IMR-90 (cell line): ENCODE measurements at regions not wholly inside any gene's neighbourhood (a gene's known extent, or its start where the extent isn't known, plus 50 kb on each side); places are given as distances from the start of the nearest gene placed in this dataset.
A peak's percentile ranks its signal among the peaks of the same experiment; 100 is the strongest.

Experiments used
- ATAC-seq: fragments of 200-7000 bp; cut with Tn5 transposase; 2 replicates; pipeline ENCODE4 v1.9.1; 2020; ENCODE audit warnings: low read depth, mild to moderate bottlenecking, moderate library complexity
- BruUV-seq: library from RNA; stranded (reverse); fragments of 400-500 nt; replicated peaks from 2 replicates; lab custom pipeline; 2021; lab: Mats Ljungman, UMichigan
- CTCF ChIA-PET: fragments of 300-600 bp; formaldehyde crosslinking; extraction: SDS; loops from one replicate; lab custom pipeline; 2021; ENCODE audit warnings: antibody characterized with exemption; lab: Yijun Ruan, JAX
- POLR2A ChIA-PET: fragments of 300-600 bp; sonication (Branson Sonifier 250); formaldehyde crosslinking; loops from one replicate; lab custom pipeline; 2022; ENCODE audit warnings: antibody characterized with exemption; ENCODE audit not compliant: unreplicated experiment; lab: Charles Lee
- DNase-seq: peaks from one replicate; pipeline ENCODE4 v3.0.0; 2013
- H2AFZ ChIP-seq: replicated peaks from 2 replicates; pipeline ENCODE3; 2013; ENCODE audit warnings: low read length, mild to moderate bottlenecking; ENCODE audit not compliant: poor library complexity
- H2AK5ac ChIP-seq: 2 replicates; pipeline ENCODE4 v1.6.1; 2013; ENCODE audit warnings: low read depth, low read length, inconsistent platforms
- H2AK9ac ChIP-seq: replicated peaks from 2 replicates; pipeline ENCODE3; 2013; ENCODE audit warnings: mild to moderate bottlenecking, low read depth, low read length, moderate library complexity; ENCODE audit not compliant: poor library complexity
- H2BK120ac ChIP-seq: 2 replicates; pipeline ENCODE4 v1.6.1; 2013; ENCODE audit warnings: low read depth, low read length, inconsistent platforms
- H2BK15ac ChIP-seq: 3 replicates; pipeline ENCODE4 v1.6.1; 2013; ENCODE audit warnings: low read depth, low read length, inconsistent platforms
- H2BK20ac ChIP-seq: 2 replicates; pipeline ENCODE4 v1.6.1; 2013; ENCODE audit warnings: low read depth, mild to moderate bottlenecking, inconsistent platforms, low read length, moderate library complexity
- H2BK5ac ChIP-seq: 2 replicates; pipeline ENCODE4 v1.6.1; 2013; ENCODE audit warnings: mild to moderate bottlenecking, low read depth, low read length, inconsistent platforms; ENCODE audit not compliant: poor library complexity, severe bottlenecking
- H3K14ac ChIP-seq: replicated peaks from 2 replicates; pipeline ENCODE4 v1.6.1; 2013; ENCODE audit warnings: low read depth, low read length, inconsistent platforms
- H3K18ac ChIP-seq: 2 replicates; pipeline ENCODE4 v1.6.1; 2013; ENCODE audit warnings: low read depth, low read length, control low read depth
- H3K23ac ChIP-seq: 2 replicates; pipeline ENCODE4 v1.6.1; 2013; ENCODE audit warnings: low read depth, low read length, inconsistent platforms
- H3K27ac ChIP-seq: 2 replicates; pipeline ENCODE4 v1.5.1; 2013; ENCODE audit warnings: mild to moderate bottlenecking, control low read depth, low read length; ENCODE audit not compliant: insufficient read depth
- H3K27me3 ChIP-seq: 2 replicates; pipeline ENCODE4 v1.6.1; 2013; ENCODE audit warnings: low read length; ENCODE audit not compliant: control insufficient read depth, insufficient read depth
- H3K36me3 ChIP-seq: 2 replicates; pipeline ENCODE4 v1.6.1; 2013; ENCODE audit warnings: low read length, mixed read lengths; ENCODE audit not compliant: control insufficient read depth, insufficient read depth
- H3K4ac ChIP-seq: 2 replicates; pipeline ENCODE4 v1.6.1; 2013; ENCODE audit warnings: low read depth, low read length, inconsistent platforms
- H3K4me1 ChIP-seq: 2 replicates; pipeline ENCODE4 v1.6.1; 2013; ENCODE audit warnings: low read length, mixed read lengths; ENCODE audit not compliant: control insufficient read depth, insufficient read depth
- H3K4me2 ChIP-seq: 2 replicates; pipeline ENCODE4 v1.6.1; 2013; ENCODE audit warnings: low read depth, mild to moderate bottlenecking, control low read depth, low read length, moderate library complexity
- H3K4me3 ChIP-seq: 2 replicates; pipeline ENCODE4 v1.5.1; 2013; ENCODE audit warnings: low read depth, mild to moderate bottlenecking, control low read depth, low read length, moderate library complexity; ENCODE audit not compliant: insufficient read depth
- H3K56ac ChIP-seq: 2 replicates; pipeline ENCODE4 v1.6.1; 2013; ENCODE audit warnings: low read length, inconsistent platforms; ENCODE audit not compliant: insufficient read depth; ENCODE audit errors: extremely low read depth
- H3K79me1 ChIP-seq, 2 experiments: 2 replicates each; pipeline ENCODE4 v1.6.1; 2013; ENCODE audit warnings: low read length in 2 of 2, inconsistent platforms in 1 of 2, low read depth in 1 of 2
- H3K9ac ChIP-seq: 2 replicates; pipeline ENCODE4 v1.6.1; 2013; ENCODE audit warnings: low read depth, low read length, control low read depth
- H3K9me1 ChIP-seq: 2 replicates; pipeline ENCODE4 v1.6.1; 2013; ENCODE audit warnings: low read length, inconsistent platforms; ENCODE audit not compliant: insufficient read depth
- H3K9me3 ChIP-seq: 2 replicates; pipeline ENCODE4 v1.6.1; 2013; ENCODE audit warnings: low read length; ENCODE audit not compliant: control insufficient read depth, insufficient read depth
- H4K20me1 ChIP-seq: 2 replicates; pipeline ENCODE4 v1.6.1; 2013; ENCODE audit warnings: low read length, inconsistent platforms; ENCODE audit not compliant: insufficient read depth
- H4K5ac ChIP-seq: 2 replicates; pipeline ENCODE4 v1.6.1; 2013; ENCODE audit warnings: mild to moderate bottlenecking, low read depth, low read length, control low read depth
- H4K8ac ChIP-seq, 2 experiments: 2 replicates each; pipeline ENCODE4 v1.6.1; 2013; ENCODE audit warnings: low read depth in 2 of 2, low read length in 2 of 2, control low read depth in 1 of 2, inconsistent platforms in 1 of 2
- H4K91ac ChIP-seq: 2 replicates; pipeline ENCODE4 v1.6.1; 2013; ENCODE audit warnings: low read depth, low read length, inconsistent platforms; ENCODE audit not compliant: insufficient read depth
- BHLHE40 ChIP-seq: fragments of 150-350 bp; IDR thresholded peaks from 2 replicates; pipeline ENCODE4 v1.6.1; 2016; ENCODE audit warnings: mild to moderate bottlenecking, low read depth, low read length
- CHD1 ChIP-seq: IDR thresholded peaks from 2 replicates; pipeline ENCODE4 v1.6.1; 2012; ENCODE audit warnings: low read depth, low read length, improper control_type of control experiment
- CTCF ChIP-seq: conservative IDR thresholded peaks from 2 replicates; pipeline ENCODE4 v1.5.1; 2012; ENCODE audit warnings: mild to moderate bottlenecking, low read depth, low read length, improper control_type of control experiment
- ELK1 ChIP-seq: fragments of 150-350 bp; IDR thresholded peaks from 2 replicates; pipeline ENCODE4 v1.6.1; 2016; ENCODE audit warnings: low read depth, mild to moderate bottlenecking, low read length, moderate library complexity, borderline replicate concordance
- FOS ChIP-seq: fragments of 150-350 bp; IDR thresholded peaks from 2 replicates; pipeline ENCODE4 v1.6.1; 2016; ENCODE audit warnings: low read depth, low read length
- MAFK ChIP-seq: IDR thresholded peaks from 2 replicates; pipeline ENCODE4 v1.6.1; 2012; ENCODE audit warnings: low read depth, low read length, improper control_type of control experiment
- MAZ ChIP-seq: IDR thresholded peaks from 2 replicates; pipeline ENCODE4 v1.6.1; 2012; ENCODE audit warnings: low read depth, mild to moderate bottlenecking, low read length, improper control_type of control experiment, moderate library complexity, borderline replicate concordance
- MXI1 ChIP-seq: IDR thresholded peaks from 2 replicates; pipeline ENCODE4 v1.6.1; 2012; ENCODE audit warnings: low read depth, mild to moderate bottlenecking, low read length, moderate library complexity, borderline replicate concordance
- NFE2L2 ChIP-seq: fragments of 150-350 bp; IDR thresholded peaks from 2 replicates; pipeline ENCODE4 v1.6.1; 2016; ENCODE audit warnings: low read depth, mild to moderate bottlenecking, low read length
- RAD21 ChIP-seq: IDR thresholded peaks from 2 replicates; pipeline ENCODE4 v1.6.1; 2012; ENCODE audit warnings: low read length, improper control_type of control experiment
- RFX5 ChIP-seq: IDR thresholded peaks from 2 replicates; pipeline ENCODE4 v1.8.0; 2012; ENCODE audit warnings: low read depth, mild to moderate bottlenecking, low read length, moderate library complexity
- SMC3 ChIP-seq: fragments of 150-350 bp; IDR thresholded peaks from 2 replicates; pipeline ENCODE4 v1.6.1; 2016; ENCODE audit warnings: low read depth, mild to moderate bottlenecking, antibody characterized with exemption, low read length, moderate library complexity
- USF2 ChIP-seq: fragments of 150-350 bp; IDR thresholded peaks from 2 replicates; pipeline ENCODE4 v1.6.1; 2017; ENCODE audit warnings: mild to moderate bottlenecking, antibody characterized with exemption, low read length, low read depth
- whole genome bisulfite sequencing, 2 experiments: methylation state at CpG; one replicate each; pipeline versions ENCODE4 v1.1.5 to v1.1.7; 2013; ENCODE audit warnings: missing lambda C conversion rate in 2 of 2; ENCODE audit not compliant: insufficient read length in 1 of 2; ENCODE audit errors: extremely low coverage in 2 of 2; 5-methylcytosine and 5-hydroxymethylcytosine counted together
- dilution Hi-C: fragments of 300-500 bp; cut with HindIII; formaldehyde crosslinking; loops from one replicate; pipeline ENCODE4 v1.14.3; 2018; ENCODE audit warnings: low sequenced_read_pairs; ENCODE audit not compliant: unreplicated experiment
- in situ Hi-C: fragments of 300-500 bp; cut with MboI; formaldehyde crosslinking; loops from 3 replicates; pipeline ENCODE4 v1.14.3; 2019; ENCODE audit warnings: low sequenced_read_pairs, inconsistent platforms, mixed read lengths
- intact Hi-C: fragments of 100-400 bp; cut with micrococcal nuclease; formaldehyde crosslinking; loops from 2 replicates; pipeline ENCODE4 v1.10.0; 2022

GRCh38 chr21:28826021-28826420 is 166.7 kb downstream of the LTN1 start:
- peak overlapping the region; percentile 44 for H4K5ac ChIP-seq
- peak overlapping the region; percentile 15 for H2BK5ac ChIP-seq
- H2AK9ac ChIP-seq = no peak overlapping the region
- ChIA-PET CTCF (no interaction called here), POLR2A (no interaction called here)
- no peak overlapping the region for H2AFZ ChIP-seq
- H3K9me3 ChIP-seq = no peaks in the 10 kb centered on the region
- no peak for ATAC-seq
- in situ Hi-C loops = no loop called here
- no peak overlapping the region for H3K27ac ChIP-seq
- BruUV-seq = no TSS peak
- TF ChIP-seq SMC3 = no peak
- TF ChIP-seq BHLHE40 = no peak
- no peak for TF ChIP-seq USF2
- no peak for TF ChIP-seq FOS
- TF ChIP-seq RAD21 = no peak
- TF ChIP-seq RFX5 = no peak
- no peak for TF ChIP-seq MXI1
- no peak for TF ChIP-seq NFE2L2
- no peak for TF ChIP-seq CTCF
- no peak for TF ChIP-seq CHD1
- no peak for TF ChIP-seq ELK1
- no peak for TF ChIP-seq MAFK
- TF ChIP-seq MAZ = no peak
- no peak overlapping the region for H2AK5ac ChIP-seq
- no peaks in the 10 kb centered on the region for H4K20me1 ChIP-seq
- H3K4me1 ChIP-seq = peaks cover 13% of the 10 kb centered on the region
- H2BK20ac ChIP-seq = peak overlapping the region; percentile 21; the same call in 1 of the 2 replicates
- no peaks in the 10 kb centered on the region for H3K36me3 ChIP-seq
- H3K9ac ChIP-seq = no peak overlapping the region
- peak overlapping the region; percentile 21; the same call in 1 of the 2 replicates for H3K14ac ChIP-seq
- no peak overlapping the region for H3K4ac ChIP-seq
- no peak overlapping the region for H2BK15ac ChIP-seq
- no peaks in the 10 kb centered on the region for H3K79me1 ChIP-seq
- no peak overlapping the region for H3K56ac ChIP-seq
- H3K4me3 ChIP-seq = no peak overlapping the region
- peak overlapping the region; percentile 19; the same call in 1 of the 2 replicates for H4K91ac ChIP-seq
- 0 out of 2 replicates have a peak overlapping the region, but pooled peaks have one; percentile 27 for H3K4me2 ChIP-seq
- peak overlapping the region; percentile 13; the same call in 1 of the 2 replicates for H3K18ac ChIP-seq
- DNase-seq = no peak
- dilution Hi-C loops = no loop called here
- no peaks in the 10 kb centered on the region for H3K9me1 ChIP-seq
- no peak overlapping the region for H2BK120ac ChIP-seq
- intact Hi-C loops = no loop called here
- no peak overlapping the region for H3K23ac ChIP-seq
- WGBS, 2 experiments = no CpG with 5 or more reads among the region's 2 CpGs
- H4K8ac ChIP-seq = no peak overlapping the region
- no peaks in the 10 kb centered on the region for H3K27me3 ChIP-seq
